ENCODE measurements at regions not wholly inside any gene's neighbourhood (a gene's known extent, or its start where the extent isn't known, plus 50 kb on each side); places are given as distances from the start of the nearest gene placed in this dataset.
A peak's percentile ranks its signal among the peaks of the same experiment; 100 is the strongest.
"Not testable (repeated sequence)": the region's sequence is repeated elsewhere in the genome, so short reads cannot be mapped to it uniquely, and the experiment has no call there.

GRCh38 chr6:17218023-17218748 is 63.0 kb upstream of the RBM24 start:
- DNase-seq (ENCODE audit: low read depth), result no peak
- no peak for TF ChIP-seq CTCF (conservative IDR thresholded peaks at IDR 0.05; ENCODE audit: low read depth, low read length)
- H3K4me3 ChIP-seq (ENCODE audit: low read depth, low read length), result no peak overlapping the region

- H3K4me3 ChIP-seq (ENCODE audit: low read depth, low read length), result no peak overlapping the region
- TF ChIP-seq CTCF (conservative IDR thresholded peaks at IDR 0.05; ENCODE audit: low read depth, low read length), result no peak
- DNase-seq (ENCODE audit: low read depth), result no peak
Measured at GRCh38 chr6:17218749-17219093, 62.4 kb upstream of the RBM24 start.

GRCh38 chr6:17219098-17219497 is 62.1 kb upstream of the RBM24 start:
- DNase-seq (ENCODE audit: low read depth), result no peak
- TF ChIP-seq CTCF (conservative IDR thresholded peaks at IDR 0.05; ENCODE audit: low read depth, low read length), result no peak
- H3K4me3 ChIP-seq (ENCODE audit: low read depth, low read length), result no peak overlapping the region

- no peak overlapping the region for H3K4me3 ChIP-seq (ENCODE audit: low read depth, low read length)
- TF ChIP-seq CTCF (conservative IDR thresholded peaks at IDR 0.05; ENCODE audit: low read depth, low read length), result no peak
- no peak for DNase-seq (ENCODE audit: low read depth)
Measured at GRCh38 chr6:17220040-17220910, 60.9 kb upstream of the RBM24 start.

DNA sequence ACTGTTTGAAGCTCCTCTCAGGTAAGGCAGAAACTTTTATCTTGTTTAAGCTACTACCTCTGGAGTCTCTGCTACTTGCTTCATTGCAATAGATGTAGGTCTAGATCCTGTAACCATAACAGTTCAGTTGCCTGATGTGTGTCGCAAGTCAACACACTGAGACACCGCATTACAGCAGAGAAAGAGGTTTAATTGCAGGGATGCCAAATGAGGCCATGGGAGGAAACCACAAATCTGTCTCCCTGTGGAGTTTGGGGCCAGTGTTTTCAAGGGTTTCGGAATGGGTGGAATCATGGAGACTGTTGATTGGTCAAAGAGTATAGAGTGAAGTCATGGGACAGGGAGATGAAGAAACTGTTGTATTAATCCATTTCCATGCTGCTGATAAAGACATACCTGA is 57.1 kb upstream of the RBM24 start:
- DNase-seq (ENCODE audit: low read depth), result peak; percentile 59
- no peak for TF ChIP-seq CTCF (conservative IDR thresholded peaks at IDR 0.05; ENCODE audit: low read depth, low read length)
- H3K4me3 ChIP-seq (ENCODE audit: low read depth, low read length), result no peak overlapping the region

- H3K4me3 ChIP-seq (ENCODE audit: low read depth, low read length); DNase-seq (ENCODE audit: low read depth): not testable (repeated sequence)
Measured at GRCh38 chr6:17224501-17224900, 56.7 kb upstream of the RBM24 start.

DNA sequence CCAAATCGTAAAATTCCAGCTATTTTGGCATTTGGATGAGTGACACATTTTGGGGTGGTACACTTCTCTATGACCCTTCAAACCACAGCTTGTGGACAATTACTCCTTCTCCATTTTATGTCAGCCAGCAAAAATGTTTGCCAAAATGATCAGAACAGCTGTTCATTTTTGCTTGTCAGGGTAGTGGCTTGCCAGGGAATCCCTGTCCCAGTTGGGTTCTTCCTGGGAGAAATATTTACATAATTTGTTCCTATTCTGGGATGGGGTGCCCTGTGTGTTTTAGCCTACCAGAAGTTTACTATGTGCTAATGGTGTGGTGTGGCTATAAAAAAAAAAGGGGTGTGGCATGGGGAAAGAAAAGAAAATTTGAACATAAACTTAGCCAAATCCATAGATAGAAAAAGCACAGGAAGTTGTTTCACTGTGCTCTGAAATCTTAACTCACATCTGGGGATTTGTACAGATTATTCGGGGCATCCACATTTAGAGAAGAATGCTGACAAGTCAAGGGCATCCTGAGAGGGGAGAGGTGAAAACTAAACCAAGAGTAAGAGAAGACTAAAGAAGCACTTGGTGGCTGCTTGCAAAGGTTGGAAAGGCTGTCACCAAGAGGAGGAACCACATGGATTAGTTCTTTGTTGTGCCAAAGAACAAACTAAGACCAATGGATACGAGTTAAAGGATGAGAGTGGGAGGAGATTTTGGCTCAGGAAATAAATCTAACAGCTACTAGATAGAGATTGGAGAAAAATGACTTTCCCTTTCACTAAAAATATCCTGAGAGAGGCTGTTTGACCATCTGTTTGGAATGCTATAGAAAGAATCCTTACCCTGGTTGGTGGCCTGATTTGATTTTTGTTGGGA is 55.2 kb upstream of the RBM24 start:
- no peak for TF ChIP-seq CTCF (conservative IDR thresholded peaks at IDR 0.05; ENCODE audit: low read depth, low read length)
- no peak for DNase-seq (ENCODE audit: low read depth)
- H3K4me3 ChIP-seq (ENCODE audit: low read depth, low read length), result no peak overlapping the region
